Stimulated activated naive CD4-positive, alpha-beta T cell treated with Interleukin-2 at 50 U/mL for 16 hours (primary cell): ENCODE measurements at regions not wholly inside any gene's neighbourhood (a gene's known extent, or its start where the extent isn't known, plus 50 kb on each side); places are given as distances from the start of the nearest gene placed in this dataset.

Experiments
- DNase-seq: peaks from one replicate; lab custom pipeline; 2025; lab: John Stamatoyannopoulos, UW

DNA sequence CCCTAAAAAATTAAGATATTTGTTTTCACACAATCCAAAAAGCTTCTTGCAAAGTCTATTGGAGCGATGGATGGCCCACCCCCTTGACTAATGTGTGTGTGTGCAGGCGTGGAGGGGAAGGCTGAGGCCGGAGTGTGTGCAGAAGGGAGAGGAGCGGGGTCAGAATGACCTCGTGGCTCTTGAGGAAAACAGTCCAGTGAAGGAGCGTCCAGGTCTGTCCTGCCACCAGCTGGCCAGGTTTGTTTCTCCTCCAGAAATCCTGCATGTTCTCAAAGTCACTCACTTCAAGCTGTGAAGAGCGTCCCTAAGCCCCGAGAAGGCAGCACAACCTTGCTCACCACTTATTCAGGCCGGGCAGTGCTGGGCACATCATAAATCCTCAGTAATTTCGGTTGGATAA lies 69.5 kb upstream of the SSX2IP start:
- DNase-seq: no peak

DNA sequence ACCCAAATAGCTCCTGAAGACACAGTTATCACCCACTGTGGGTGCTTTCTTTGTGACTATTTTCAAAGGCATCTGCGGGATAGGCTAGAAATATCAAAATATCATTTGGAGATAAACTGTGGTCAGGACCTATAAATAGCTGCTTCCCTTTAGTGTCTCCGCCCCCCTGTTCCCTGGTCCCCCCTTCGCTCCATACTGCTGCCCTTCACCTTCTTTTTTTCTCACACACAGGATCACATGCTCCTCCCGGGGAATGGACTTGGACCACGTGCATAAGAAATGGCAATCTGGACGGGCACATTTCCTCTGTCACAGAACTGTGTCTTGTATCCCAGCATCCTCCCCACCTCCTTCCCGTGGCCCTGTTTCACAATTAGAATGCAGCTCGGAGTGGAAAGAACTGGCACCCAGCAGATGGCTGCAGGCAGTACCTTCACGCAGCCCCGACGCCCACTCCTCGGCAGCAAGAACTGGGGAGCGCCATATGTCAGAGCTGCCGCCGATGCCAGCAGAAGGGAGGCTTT lies 68.8 kb upstream of the SSX2IP start:
- no peak for DNase-seq

DNA sequence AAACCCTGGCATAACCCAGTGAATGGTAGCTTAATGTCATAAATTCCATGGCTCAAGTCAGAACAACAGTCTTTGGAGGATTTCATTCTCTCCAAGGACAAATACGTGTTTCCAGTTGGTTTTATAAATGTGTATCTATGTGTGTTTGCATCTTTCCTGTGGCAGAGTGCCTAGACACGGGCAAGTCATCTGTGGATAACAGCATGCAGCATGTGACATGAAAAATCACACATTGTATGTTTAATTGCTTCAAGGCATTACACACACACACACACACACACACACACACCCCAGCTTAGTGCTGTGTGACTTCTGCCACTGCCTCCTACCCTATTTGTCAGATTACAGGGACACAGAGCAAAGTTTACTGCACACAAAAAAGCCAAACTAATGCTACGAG lies 68.2 kb upstream of the SSX2IP start:
- DNase-seq: no peak

DNA sequence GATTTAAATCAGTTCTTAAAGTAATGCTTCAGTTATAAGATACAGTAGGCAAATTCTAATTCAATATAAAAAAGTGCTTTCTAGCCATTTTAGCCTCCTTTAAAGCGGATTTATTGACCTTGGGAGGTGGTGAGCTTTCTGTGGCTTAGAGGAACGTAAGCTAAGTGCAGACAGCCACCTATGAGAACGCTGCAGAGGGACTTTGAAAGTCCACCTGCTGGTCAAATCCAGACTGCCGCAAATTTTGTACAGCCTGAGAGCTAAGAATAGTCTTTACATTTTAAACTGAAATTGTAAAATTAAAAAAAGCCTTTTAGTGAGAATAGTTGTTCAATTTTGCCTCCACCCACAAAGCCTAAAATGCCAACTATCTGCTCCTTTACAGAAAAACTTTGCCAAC lies 67.0 kb upstream of the SSX2IP start:
- DNase-seq: no peak

DNA sequence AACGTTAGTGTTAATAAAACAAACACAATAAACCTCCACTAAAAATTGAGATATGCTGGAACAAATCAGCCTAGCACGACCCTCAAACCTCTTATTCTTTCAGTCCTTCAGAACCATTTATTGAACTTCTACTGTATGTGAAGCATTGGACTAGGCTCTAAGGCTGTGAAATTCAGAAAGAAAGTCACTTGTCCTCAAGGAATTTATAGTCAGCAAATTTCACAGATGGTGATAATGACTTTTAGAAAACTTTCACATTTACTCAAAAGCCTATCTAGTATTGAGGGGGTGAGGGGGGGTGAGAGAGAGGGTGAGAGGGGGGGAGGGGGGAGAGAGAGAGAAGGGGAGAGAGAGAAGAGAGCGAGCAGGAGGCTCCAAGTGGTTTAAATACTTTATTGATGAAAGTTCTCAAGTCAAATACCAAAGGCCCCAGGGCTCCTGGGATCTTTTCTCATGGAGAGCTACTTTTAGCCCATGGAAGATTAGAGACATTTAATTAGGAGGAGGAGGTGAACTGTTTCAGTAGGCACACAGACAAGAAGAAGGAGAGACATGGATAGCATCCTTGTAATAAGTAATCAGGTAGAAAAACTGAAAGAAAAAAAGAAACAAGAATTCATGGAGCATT lies 66.3 kb upstream of the SSX2IP start:
- no peak for DNase-seq

DNA sequence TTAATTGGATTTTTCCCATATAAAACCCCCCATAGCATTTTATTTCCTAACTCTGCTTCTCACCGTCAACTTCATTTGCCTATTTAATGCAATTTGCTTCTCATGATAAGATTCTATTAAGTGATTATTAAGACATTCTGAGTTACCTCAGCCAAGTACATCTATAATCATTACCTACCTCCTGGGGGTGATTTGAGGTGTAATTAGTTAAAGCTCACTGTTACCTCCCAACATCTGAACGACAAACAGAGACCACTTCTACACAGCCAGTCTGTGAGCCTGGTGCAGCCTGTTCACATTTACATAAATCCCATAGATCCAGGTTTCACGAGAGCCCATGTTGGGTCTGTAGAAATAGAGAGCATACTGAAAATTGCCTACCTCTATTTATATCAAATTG lies 65.7 kb upstream of the SSX2IP start:
- no peak for DNase-seq

DNA sequence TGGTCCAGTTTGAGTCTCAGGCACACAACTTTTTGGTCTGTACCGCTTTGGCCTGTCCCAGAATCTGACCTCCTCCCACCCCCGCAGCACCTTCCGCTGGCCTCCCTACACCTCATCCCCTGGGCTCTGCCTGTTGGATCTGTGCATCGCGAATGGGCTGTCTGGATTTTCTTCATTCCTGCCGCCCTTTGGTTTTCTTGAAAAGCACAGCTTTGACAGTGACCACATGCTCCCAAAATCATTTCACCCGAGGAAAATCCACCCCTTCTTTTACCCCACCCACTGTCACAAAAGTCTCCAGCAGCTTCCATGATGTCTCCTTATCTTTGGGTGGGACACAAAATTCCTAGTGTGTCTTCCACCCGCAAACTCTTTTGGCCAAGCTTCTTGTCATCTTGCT lies 65.0 kb upstream of the SSX2IP start:
- no peak for DNase-seq

DNA sequence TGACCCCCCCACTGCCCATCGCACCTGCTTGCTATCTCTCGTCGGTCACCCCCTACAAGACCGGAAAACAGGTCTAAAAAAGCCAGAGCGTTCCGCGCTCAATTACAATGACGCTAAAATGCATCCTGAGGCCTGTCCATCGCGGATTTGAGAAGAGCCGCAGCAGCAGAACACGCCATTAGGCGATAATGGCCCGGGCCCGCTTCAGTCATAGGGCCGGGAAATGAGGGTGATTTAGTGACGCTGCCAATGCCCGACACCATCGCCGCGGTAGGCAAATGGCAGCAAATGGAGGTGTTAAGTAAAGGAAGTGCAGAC lies 64.1 kb upstream of the SSX2IP start:
- no peak for DNase-seq

DNA sequence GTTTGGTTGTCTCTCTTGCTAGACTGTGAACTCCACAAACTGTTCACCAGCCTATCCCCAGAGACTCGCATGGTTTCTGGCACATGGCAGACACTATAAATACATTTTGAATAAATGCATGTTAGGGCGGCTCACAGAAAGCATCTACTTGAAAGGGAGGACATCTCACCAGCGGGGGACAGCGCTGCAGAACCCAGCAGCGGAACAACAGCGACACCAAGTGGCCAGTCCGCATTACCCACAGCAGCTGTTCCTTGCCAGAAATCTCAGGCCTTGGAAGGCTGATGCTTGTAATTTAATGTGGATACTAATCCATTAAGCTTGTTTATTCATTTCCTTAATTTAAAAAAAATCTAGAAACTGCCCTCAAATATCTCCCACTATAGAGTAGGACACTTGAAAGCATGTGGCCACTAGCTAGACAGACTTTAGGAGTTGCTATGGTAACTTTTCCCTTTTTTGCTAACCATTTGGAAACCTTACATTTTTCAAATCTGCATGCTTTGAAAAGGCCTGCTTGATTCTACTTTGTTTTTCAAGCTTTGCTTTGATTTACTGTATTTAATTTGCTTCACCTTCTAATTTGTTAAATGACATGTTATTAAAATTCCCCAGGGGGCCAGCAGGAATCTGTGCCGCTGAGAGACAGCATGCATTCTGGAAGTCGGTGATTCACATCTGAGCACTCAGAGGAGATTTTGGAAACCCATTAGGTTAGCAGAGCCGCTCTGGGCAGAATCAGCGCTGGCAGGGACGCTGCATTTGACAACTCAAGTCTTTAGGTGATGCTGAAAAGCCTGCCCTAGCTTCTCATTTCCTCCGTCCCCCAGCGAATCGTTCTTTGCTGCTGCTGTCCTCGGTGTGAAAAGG lies 63.5 kb upstream of the SSX2IP start:
- peak; percentile 62 for DNase-seq

DNA sequence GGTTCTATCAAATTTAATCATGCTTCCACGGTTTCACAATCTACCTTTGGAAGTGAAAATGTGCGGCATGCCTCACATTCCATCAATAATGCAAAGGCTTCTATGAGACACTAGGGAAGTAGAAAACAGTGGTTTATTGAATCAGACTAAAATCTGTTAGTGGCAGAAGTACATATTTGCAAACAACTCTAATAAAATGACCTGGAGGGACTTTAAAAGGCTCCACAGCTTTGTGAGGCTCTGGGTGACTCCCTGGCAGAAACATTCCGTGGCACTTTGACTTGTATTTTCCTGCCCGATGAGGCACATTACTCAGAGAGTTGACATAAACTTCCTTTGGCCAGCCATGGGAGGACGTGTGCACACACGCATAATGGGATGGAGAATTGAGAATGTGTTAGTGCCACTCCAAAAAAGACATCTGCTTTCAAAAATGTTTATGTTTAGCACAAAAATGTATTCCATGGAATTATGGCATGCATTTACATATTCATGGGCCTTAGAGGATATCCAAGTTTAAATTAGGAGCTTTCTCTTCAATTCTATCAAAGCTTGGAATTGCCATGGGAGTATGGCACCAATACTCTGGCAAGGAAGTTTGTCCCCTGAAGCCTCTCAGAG lies 60.0 kb upstream of the SSX2IP start:
- no peak for DNase-seq

DNA sequence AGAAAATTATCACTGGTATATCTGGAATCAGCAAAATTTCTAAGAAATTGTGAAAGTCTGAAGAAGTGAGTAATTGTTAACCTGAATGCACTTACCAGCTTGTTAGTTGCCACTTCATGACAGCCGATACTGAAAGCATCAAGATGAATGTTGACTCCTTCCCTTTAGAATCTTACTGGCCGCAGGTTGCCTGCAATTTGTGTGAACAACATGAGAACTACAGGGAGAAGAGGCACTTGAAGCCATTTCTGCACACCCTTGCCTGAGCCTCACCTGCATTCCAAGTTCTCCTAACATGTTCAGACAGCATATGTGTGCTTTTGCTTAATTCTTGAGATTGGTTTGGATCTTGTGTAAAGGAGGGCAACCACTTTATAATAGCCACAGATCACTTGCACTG lies 59.2 kb upstream of the SSX2IP start:
- DNase-seq: no peak

DNA sequence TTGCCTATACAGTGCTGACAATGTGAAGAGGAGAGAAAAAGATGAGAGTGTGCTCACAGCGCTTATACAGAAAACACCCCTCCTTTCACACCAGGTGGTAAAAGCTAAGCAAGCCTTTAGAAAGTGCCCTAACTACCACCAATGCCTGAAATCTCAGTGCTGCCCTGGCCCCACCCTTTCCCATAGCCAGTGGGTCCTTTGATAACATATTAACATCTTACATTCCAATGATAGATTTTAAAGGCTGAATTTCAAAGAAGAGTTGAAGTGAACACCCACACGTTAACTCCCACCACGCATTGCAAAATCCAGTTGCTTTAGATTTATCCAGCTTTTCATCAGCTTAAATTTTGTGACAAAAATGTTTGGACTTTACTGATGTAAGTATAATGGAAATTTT lies 58.1 kb upstream of the SSX2IP start:
- no peak for DNase-seq

DNA sequence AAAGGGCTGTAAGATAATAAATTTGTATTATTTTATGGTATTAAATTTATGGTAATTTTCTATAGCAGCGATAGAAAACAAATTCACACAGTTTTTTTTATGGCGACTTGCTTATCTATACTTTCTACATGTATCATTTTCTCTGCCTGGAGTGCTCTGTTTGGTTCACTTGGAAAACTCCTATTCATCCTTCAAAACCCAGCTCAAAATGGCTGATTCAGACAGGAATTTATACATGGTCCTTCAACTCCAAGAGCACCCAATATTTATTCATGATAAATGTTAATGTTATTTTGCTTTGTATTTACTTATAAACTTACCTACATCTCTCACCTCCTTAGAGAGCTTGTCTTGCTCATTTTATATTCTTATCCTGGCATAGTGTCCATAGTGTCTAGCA lies 55.6 kb upstream of the SSX2IP start:
- no peak for DNase-seq

DNA sequence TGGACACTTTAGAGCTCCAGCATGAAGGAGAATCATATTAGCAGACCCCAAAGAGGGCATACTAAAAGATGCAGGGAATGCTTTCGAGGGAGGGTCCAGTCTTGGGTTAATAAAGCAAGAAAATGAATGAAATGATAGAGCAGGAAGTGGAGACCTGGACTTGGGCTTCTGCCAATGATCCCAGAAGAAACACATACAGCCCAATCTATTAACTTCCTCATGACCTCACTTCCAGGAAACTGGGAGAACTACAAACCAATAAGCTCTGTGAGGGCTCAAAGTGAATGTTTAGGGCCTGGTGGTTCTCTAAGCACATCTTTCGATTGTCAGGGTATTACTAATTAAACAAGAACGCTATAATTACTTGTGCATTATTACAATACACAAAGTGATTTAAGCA lies 53.6 kb upstream of the SSX2IP start:
- DNase-seq: no peak

DNA sequence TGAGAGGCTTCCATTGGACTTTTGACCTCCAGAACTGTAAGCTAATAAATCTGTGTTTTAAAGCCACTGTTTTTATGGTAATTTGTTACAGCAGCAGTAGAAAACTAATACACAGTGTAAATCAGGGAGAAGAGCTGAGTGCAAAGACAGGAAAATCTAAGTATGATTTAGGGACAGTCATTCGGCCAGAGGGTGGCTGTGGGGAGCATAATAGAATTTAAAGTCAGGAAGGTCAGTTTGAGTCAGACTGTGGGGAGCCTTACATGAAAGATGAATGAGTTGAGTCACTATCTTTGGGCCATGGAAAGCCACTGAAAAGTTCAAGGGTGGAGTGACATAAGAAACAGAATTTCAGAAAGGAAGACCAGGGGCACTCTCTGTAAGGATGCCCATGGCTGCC lies 52.4 kb upstream of the SSX2IP start:
- no peak for DNase-seq

DNA sequence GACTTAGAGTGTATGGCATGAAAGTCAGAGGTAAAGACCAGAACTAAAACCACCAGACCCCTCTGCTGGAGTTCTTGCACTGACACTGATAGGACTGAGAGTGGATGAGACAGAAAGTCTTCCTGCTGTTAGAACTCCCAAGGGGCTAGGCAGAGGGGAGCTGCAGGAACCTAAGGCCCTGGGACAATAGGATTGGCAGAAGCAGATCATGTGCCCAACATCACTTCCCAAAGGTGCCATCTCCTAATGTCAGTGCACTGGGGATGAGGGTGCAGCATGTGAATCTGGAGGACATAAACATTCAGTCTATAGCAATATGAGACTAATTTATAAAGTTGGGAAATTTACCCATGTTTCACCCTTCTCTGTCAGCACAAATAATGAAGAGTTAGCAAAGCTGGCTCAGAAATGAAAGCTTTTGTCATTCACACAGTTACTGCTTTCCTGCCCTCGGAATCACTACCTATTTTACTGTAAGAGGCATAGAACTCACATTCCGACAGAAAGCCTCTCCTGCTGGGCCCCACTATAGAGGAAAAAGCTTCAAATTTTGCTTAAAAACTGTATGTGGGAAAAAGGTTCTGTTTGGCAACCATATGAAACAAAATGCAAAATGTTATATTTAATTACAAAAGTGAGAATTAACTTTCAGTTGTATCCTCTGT lies 49.9 kb upstream of the SSX2IP start:
- DNase-seq: no peak
